GM20431 (cell line): ENCODE measurements at regions not wholly inside any gene's neighbourhood (a gene's known extent, or its start where the extent isn't known, plus 50 kb on each side); places are given as distances from the start of the nearest gene placed in this dataset.
"Not testable (repeated sequence)": the region's sequence is repeated elsewhere in the genome, so short reads cannot be mapped to it uniquely, and the experiment has no call there.

Source experiments
- in situ Hi-C: fragments of 300-500 bp; cut with MseI, MboI; formaldehyde crosslinking; loops from one replicate; pipeline ENCODE4 v1.15.0; 2020; ENCODE audit warnings: low sequenced_read_pairs; ENCODE audit not compliant: unreplicated experiment

DNA sequence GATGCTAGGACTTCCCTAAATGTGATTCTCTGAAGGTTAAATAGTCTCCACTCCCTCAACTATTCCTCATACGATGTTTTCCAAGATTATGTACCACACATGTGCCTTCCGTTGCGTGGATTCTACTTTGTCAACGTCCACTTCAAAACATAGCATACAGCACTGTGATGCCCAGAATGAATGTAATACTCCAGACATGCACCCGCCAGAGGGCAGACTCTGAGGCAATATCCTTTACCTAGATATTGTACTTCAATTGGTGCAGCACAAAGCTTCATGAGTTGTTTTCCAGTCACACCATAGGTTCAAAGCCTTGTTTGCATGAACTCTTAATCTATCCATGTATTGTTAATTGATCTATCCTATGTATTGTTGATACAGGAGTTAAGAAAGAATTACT, 201.0 kb upstream of the NABP1 start:
- in situ Hi-C loops = no loop called here

DNA sequence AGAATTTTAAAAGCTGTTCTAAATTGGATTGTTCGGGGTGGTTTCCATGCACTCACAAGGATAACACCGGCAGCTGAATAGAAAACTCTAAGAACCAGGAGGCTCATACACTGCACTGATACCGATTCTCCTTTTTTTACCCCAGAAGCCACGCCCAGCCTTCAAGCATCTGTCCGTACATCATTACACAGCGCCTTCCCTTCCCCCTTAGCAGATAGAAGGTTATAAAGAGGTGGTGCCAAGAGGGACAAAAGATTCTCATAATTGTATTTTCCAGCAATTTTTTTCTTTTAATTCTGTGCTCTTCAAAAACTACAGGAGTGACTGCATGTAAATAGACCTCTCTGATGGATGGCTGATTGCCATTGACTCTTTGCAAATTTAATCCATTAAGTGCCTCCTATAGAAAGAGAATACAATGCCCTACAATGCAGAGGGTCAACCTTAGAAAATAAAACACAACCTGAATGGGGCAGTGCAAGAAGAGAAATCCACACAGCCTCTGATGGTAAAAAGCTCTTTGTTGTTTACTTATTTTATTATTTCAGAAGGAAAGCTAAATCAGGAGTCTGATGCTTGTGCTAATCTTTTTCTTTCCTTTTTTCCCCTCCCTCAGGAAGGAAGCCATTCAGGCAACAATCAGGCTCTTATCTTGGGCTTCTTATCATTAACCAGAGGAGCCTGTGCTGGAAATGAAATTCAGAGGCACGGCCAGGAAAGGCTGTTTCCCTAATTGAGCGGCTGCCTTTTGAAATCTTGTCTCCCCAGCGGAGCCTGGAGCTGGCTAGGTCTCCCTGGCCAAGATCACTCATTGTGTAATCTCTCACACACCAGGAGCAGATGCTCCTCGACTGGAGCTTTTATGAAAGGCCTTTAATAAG, 198.9 kb upstream of the NABP1 start:
- in situ Hi-C loops = no loop called here

GRCh38 chr2:191479680-191480023, 198.3 kb upstream of the NABP1 start:
- in situ Hi-C loops = no loop called here

GRCh38 chr2:191481305-191482070, 196.4 kb upstream of the NABP1 start:
- in situ Hi-C loops = no loop called here

DNA sequence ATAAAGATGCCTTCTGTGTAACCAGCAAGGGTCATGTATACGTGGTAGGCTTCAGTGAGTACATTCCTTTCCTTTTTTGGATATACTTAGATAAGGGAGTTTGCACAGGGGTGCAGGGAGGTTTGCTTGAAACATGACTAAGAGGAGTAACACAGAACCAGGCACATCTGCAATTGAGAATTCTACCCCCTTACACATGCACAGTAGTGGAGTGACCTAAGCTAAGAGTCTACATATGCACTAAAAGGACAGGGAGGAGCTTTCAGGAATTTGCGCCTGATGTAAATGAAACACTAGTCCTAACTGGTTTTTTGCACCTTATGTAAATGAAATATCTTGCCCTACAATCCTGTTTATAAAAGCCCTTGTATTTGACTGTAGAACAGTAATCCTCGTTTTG, 194.8 kb upstream of the NABP1 start:
- in situ Hi-C loops = no loop called here

DNA sequence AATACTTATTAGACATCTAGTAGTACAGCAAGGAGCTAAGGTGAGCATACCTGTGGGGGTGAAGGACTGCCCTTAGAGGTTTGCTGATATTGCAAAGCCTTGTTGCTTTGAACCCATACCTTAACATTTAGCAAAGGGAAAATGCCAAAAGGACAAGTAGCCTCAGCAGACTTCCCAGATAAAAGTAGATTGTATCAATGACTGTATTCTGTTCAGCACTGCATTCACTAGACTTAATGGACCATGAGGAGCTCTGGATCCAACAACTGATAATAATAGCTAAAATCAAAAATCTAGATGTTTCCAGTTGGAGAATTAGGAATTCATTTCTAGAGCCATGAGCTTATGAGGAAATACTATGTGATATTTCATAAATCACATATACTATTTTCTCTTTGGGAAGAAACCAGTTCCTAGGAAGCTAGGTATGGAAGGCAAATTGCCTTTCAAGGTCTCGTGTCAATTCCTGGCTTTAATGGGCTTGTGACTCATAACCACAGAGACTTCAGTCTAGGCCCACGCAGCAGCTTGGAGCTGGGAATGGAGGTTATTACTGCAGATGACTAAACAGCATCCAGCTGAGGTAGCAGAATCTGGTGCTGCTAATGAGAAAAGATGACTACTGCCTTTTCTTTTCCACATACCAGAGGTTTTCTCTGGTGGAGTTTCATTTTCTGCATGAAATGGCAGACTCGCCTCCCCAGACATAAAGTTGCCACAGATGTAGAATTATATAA, 191.2 kb upstream of the NABP1 start:
- in situ Hi-C loops = no loop called here

DNA sequence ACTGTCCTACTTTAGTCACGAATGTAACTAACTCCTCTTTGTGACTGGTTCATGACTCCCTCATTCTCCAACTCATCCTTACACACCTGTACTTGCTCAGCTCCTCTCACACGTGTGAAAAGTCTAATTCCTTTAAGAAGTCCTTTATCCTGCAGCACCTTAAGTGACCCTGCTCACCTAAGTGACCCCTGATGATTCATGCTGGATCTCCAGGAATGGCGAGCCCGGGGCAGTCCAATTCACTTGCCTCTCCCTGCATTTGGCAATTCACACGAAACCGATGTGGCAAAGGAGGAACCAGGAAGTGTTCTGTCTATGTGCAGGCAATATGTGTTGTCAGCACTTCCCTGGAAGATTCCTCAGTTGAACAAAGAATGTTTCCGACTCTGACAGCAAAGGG, 189.8 kb upstream of the NABP1 start:
- in situ Hi-C loops = no loop called here

- in situ Hi-C loops = no loop called here
Observed at GRCh38 chr2:191489177-191489576, 188.8 kb upstream of the NABP1 start.

DNA sequence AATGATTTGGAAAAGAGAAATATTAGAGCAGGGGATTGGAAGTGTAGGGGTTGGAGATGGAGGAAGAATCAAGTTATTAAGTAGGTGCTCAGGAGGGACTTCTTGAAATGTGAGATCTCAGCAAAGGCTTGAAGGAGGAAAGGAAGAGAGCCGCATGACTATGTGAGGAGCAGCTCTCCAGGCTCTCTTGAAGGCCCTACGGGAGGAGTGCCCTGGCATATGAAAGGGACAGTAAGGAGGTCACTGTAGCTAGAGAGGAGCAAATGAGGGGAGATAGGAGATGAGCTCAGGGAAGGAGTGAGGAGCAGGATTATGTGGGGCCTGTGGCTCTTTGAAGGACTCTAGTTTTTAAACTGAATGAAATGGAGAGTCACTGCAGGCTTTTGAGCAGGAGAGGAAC, 181.1 kb upstream of the NABP1 start:
- in situ Hi-C loops = no loop called here

DNA sequence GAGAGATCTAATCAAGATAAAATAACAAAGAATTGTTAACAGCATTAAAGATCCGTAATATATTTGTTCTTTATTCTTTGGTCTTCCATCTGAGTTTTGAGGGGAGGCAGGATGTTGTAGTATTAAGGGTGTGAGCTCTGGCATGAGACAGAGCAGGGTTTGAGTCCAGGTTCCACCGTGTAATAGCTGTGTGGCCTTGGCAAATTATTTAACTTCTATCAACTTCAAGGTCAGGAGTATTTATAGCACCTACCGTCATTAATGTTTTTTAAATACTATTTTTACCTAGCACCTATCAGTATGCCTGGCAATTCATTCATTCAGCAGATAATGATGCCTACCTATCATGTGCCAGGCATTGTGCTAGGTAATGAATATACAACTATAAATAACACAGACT, 180.1 kb upstream of the NABP1 start:
- in situ Hi-C loops = no loop called here

DNA sequence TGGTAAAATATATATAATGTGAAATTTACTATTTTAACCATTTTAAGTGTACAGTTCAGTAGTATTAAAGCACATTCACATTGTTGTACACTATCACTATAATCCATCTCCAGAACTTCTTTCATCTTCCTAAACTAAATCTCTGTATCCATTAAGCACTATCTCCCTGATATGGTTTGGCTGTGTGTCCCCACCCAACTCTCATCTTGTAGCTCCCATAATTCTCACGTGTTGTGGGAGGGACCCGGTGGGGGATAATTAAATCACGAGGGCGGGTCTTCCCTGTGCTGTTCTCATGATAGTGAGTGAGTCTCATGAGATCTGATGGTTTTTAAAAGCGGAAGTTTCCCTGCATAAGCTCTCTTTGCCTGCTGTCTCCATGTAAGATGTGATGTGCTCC, 178.9 kb upstream of the NABP1 start:
- in situ Hi-C loops = no loop called here

DNA sequence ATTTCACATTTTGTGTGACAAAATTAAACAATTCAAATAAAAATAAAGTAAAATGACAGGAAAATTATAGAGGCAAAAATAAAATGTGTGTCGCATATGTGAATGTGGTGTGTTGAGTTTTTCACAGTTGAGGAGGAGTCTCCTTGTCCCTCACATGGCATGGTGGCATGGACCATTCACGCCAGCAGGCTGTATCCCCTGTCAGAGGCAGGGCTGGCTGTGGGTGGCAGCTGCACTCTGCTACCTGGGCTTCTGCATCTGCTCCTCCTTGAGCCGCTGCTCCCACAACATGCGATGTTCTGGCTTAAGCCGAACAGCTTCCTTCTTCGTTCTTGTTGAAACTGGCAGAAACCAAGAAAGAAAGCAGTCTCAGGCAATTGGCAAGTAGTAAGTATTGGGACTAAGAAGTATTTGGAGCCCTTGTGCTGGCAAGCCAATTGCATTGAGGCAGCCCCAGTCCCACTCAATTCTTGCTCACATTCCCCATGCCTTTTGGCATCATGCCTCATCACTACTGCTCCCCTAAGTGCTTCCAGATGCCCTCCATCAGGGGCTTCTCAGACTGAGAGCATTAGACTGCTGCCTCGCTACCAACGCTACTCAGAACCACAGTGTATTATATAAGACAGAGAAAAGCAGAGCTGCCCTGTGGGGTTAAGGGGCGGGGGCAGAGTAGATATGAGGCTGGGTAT, 177.9 kb upstream of the NABP1 start:
- in situ Hi-C loops = no loop called here

DNA sequence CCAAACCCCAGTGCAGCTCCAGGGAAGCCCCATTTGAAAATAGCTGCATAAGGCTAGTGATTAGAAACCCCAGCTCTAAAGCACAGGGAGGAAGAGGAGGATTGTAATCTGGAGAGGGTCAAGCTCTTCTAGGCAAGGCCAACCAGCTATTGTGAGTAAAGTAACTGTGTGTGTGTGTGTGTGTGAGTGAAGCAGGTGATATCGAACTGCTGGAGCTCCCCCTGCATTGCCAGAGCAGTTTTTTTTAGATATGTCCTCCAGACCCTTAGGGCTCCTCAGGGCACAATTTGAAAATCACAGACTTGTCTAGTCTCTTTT, 177.4 kb upstream of the NABP1 start:
- in situ Hi-C loops = no loop called here

- in situ Hi-C loops = no loop called here
Observed at GRCh38 chr2:191500884-191501560, 176.9 kb upstream of the NABP1 start.

GRCh38 chr2:191501561-191502168, 176.3 kb upstream of the NABP1 start:
- in situ Hi-C loops = no loop called here

GRCh38 chr2:191506515-191506914, 171.4 kb upstream of the NABP1 start:
- in situ Hi-C loops = no loop called here

GRCh38 chr2:191507252-191507853, 170.6 kb upstream of the NABP1 start:
- in situ Hi-C loops = not testable (repeated sequence)

GRCh38 chr2:191508738-191509137, 169.2 kb upstream of the NABP1 start:
- in situ Hi-C loops = no loop called here

DNA sequence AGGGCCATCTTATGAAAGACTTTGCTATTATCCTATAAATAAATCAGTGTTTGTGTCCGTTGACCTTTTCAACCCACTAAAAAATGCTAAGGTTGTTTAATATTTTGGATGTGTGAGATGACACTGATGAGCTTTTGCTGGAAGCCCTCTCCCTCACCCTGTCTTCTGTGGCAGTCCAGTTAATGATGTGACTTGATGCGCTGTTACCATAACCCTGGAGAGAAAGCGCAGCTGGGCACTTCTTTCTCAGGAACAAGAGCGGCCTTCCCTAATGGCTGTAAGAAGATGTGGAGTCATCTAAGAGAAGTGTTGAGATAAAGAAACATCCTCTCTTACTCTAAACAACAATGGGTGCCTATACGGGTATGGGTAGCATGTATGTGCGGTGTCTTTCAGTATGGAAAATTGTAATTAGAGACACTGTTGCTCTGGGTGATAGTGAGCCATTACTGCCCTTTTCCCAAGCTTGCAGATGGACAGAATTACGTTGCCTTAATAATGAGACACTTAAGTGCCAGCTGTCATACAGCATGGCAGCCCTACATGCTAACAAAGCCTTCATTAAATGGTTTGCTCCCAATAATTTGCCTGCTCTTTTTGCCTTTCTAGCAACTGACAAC, 165.6 kb upstream of the NABP1 start:
- in situ Hi-C loops = no loop called here
